ENCODE measurements at regions not wholly inside any gene's neighbourhood (a gene's known extent, or its start where the extent isn't known, plus 50 kb on each side); places are given as distances from the start of the nearest gene placed in this dataset.

- Histone ChIP-seq H3K4me2 (ENCODE audit: low read length) (no peak overlapping the region), H3K9me3 (ENCODE audit: low read length) (no peaks in the 10 kb centered on the region), H4K20me1 (ENCODE audit: insufficient read depth, low read length) (no peaks in the 10 kb centered on the region), H3K79me2 (ENCODE audit: insufficient read depth, low read depth, low read length) (no peaks in the 10 kb centered on the region), H3K36me3 (ENCODE audit: insufficient read depth, low read length) (no peaks in the 10 kb centered on the region), H3K4me3 (ENCODE audit: low read depth, low read length, poor library complexity, severe bottlenecking) (no peak overlapping the region), H2AFZ (ENCODE audit: low read length) (no peak overlapping the region), H3K9me2 (ENCODE audit: insufficient read depth, low read length) (no peaks in the 10 kb centered on the region), H3K27ac (ENCODE audit: low read depth, low read length, poor library complexity, severe bottlenecking) (no peak overlapping the region), H3K4me1 (ENCODE audit: insufficient read depth, low read length, poor library complexity, severe bottlenecking) (no peaks in the 10 kb centered on the region)
- intact Hi-C loops (cut with micrococcal nuclease; ENCODE audit: unreplicated experiment), result no loop called here
- ChIA-PET CTCF (ENCODE audit: unreplicated experiment) (no interaction called here), POLR2A (no interaction called here)
- no peak for DNase-seq (ENCODE audit: low spot score)
- no TSS peak for BruUV-seq (replicated peaks)
- TF ChIP-seq CTCF (conservative IDR thresholded peaks at IDR 0.05; ENCODE audit: low read length) (no peak), EZH2phosphoT487 (IDR thresholded peaks at IDR 0.05; ENCODE audit: borderline replicate concordance, low read depth, low read length) (no peak)
Observed at GRCh38 chr10:24000271-24000813, 208.6 kb upstream of the KIAA1217 start.

GRCh38 chr10:24006741-24007140, 202.2 kb upstream of the KIAA1217 start:
- no peaks in the 10 kb centered on the region for H3K79me2 ChIP-seq (ENCODE audit: insufficient read depth, low read depth, low read length)
- intact Hi-C loops (cut with micrococcal nuclease; ENCODE audit: unreplicated experiment), result no loop called here
- no peak overlapping the region for H3K4me2 ChIP-seq (ENCODE audit: low read length)
- no peak for DNase-seq (ENCODE audit: low spot score)
- H3K4me1 ChIP-seq (ENCODE audit: insufficient read depth, low read length, poor library complexity, severe bottlenecking), result no peaks in the 10 kb centered on the region
- ChIA-PET POLR2A (interaction anchor here (0.7 kb wide), 1 partner anchor 840 kb away, joined by 6 read pairs; no protein-coding TSS in a partner anchor), CTCF (ENCODE audit: unreplicated experiment) (no interaction called here)
- BruUV-seq (replicated peaks), result no TSS peak
- TF ChIP-seq CTCF (conservative IDR thresholded peaks at IDR 0.05; ENCODE audit: low read length), result no peak
- no peak for TF ChIP-seq EZH2phosphoT487 (IDR thresholded peaks at IDR 0.05; ENCODE audit: borderline replicate concordance, low read depth, low read length)
- no peaks in the 10 kb centered on the region for H4K20me1 ChIP-seq (ENCODE audit: insufficient read depth, low read length)
- H3K4me3 ChIP-seq (ENCODE audit: low read depth, low read length, poor library complexity, severe bottlenecking), result no peak overlapping the region
- H3K36me3 ChIP-seq (ENCODE audit: insufficient read depth, low read length), result no peaks in the 10 kb centered on the region
- H3K9me2 ChIP-seq (ENCODE audit: insufficient read depth, low read length), result no peaks in the 10 kb centered on the region
- no peak overlapping the region for H3K27ac ChIP-seq (ENCODE audit: low read depth, low read length, poor library complexity, severe bottlenecking)
- no peaks in the 10 kb centered on the region for H3K9me3 ChIP-seq (ENCODE audit: low read length)
- no peak overlapping the region for H2AFZ ChIP-seq (ENCODE audit: low read length)

GRCh38 chr10:24007359-24007758, 201.6 kb upstream of the KIAA1217 start:
- TF ChIP-seq EZH2phosphoT487 (IDR thresholded peaks at IDR 0.05; ENCODE audit: borderline replicate concordance, low read depth, low read length) (no peak), CTCF (conservative IDR thresholded peaks at IDR 0.05; ENCODE audit: low read length) (no peak)
- POLR2A ChIA-PET, result interaction anchor here (0.7 kb wide), 1 partner anchor 841 kb away, joined by 6 read pairs; no protein-coding TSS in a partner anchor
- Histone ChIP-seq H3K36me3 (ENCODE audit: insufficient read depth, low read length) (no peaks in the 10 kb centered on the region), H3K9me2 (ENCODE audit: insufficient read depth, low read length) (no peaks in the 10 kb centered on the region), H3K4me1 (ENCODE audit: insufficient read depth, low read length, poor library complexity, severe bottlenecking) (no peaks in the 10 kb centered on the region), H3K27ac (ENCODE audit: low read depth, low read length, poor library complexity, severe bottlenecking) (no peak overlapping the region), H3K4me3 (ENCODE audit: low read depth, low read length, poor library complexity, severe bottlenecking) (no peak overlapping the region), H3K4me2 (ENCODE audit: low read length) (no peak overlapping the region), H3K79me2 (ENCODE audit: insufficient read depth, low read depth, low read length) (no peaks in the 10 kb centered on the region), H4K20me1 (ENCODE audit: insufficient read depth, low read length) (no peaks in the 10 kb centered on the region), H3K9me3 (ENCODE audit: low read length) (no peaks in the 10 kb centered on the region), H2AFZ (ENCODE audit: low read length) (no peak overlapping the region)
- intact Hi-C loops (cut with micrococcal nuclease; ENCODE audit: unreplicated experiment), result no loop called here
- no TSS peak for BruUV-seq (replicated peaks)
- CTCF ChIA-PET (ENCODE audit: unreplicated experiment), result no interaction called here
- DNase-seq (ENCODE audit: low spot score), result no peak

All from OCI-LY7 (cell line).